OCI-LY3 (cell line): ENCODE measurements at regions not wholly inside any gene's neighbourhood (a gene's known extent, or its start where the extent isn't known, plus 50 kb on each side); places are given as distances from the start of the nearest gene placed in this dataset.

Experiments
- CTCF ChIP-seq: fragments of 200-600, 300-600 bp; sonication (generic); IDR thresholded peaks from 2 replicates; pipeline ENCODE4 v1.5.1; 2014; ENCODE audit warnings: antibody characterized with exemption, low read length, low read depth
- EZH2phosphoT487 ChIP-seq: fragments of 200-600 bp; shearing (Covaris generic); IDR thresholded peaks from 2 replicates; pipeline ENCODE4 v1.6.1; 2018; ENCODE audit warnings: antibody characterized with exemption, mixed run types, low read depth

GRCh38 chr9:126131066-126132010 lies 195.3 kb upstream of the MVB12B start:
- TF ChIP-seq CTCF = no peak
- TF ChIP-seq EZH2phosphoT487 = no peak
